ENCODE measurements at regions not wholly inside any gene's neighbourhood (a gene's known extent, or its start where the extent isn't known, plus 50 kb on each side); places are given as distances from the start of the nearest gene placed in this dataset.

DNA sequence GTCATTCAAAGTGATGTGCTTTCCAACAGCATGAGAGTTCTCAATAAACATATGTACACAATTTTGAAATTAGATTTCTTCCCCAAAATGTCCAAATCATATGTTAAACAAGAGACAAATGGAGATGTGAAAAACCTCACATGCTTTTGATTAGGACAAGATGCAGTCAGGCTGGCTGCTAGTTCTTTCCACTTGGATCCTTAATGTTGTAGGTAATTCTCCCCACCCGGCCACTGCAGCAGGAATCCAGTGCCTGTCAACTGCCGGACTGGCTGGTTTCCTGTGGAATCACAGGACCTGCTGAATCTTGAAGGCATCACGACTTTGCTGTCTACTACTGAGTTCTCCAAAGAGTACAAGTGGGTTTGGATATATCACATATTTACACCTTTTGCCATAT, 138.6 kb upstream of the AKR1E2 start:
- TF ChIP-seq ZBTB21 (CRISPR knock-in tag; IDR thresholded peaks at IDR 0.05; ENCODE audit: borderline replicate concordance) (no peak), ETV6 (CRISPR knock-in tag; IDR thresholded peaks at IDR 0.05) (no peak), MXD4 (CRISPR knock-in tag; IDR thresholded peaks at IDR 0.05; ENCODE audit: borderline replicate concordance) (no peak), ESRRA (CRISPR knock-in tag; IDR thresholded peaks at IDR 0.05; ENCODE audit: borderline replicate concordance) (no peak)
- TF ChIP-seq, protein P1, sequence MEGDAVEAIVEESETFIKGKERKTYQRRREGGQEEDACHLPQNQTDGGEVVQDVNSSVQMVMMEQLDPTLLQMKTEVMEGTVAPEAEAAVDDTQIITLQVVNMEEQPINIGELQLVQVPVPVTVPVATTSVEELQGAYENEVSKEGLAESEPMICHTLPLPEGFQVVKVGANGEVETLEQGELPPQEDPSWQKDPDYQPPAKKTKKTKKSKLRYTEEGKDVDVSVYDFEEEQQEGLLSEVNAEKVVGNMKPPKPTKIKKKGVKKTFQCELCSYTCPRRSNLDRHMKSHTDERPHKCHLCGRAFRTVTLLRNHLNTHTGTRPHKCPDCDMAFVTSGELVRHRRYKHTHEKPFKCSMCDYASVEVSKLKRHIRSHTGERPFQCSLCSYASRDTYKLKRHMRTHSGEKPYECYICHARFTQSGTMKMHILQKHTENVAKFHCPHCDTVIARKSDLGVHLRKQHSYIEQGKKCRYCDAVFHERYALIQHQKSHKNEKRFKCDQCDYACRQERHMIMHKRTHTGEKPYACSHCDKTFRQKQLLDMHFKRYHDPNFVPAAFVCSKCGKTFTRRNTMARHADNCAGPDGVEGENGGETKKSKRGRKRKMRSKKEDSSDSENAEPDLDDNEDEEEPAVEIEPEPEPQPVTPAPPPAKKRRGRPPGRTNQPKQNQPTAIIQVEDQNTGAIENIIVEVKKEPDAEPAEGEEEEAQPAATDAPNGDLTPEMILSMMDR (IDR thresholded peaks at IDR 0.05) = no peak
- TF ChIP-seq, protein P2, sequence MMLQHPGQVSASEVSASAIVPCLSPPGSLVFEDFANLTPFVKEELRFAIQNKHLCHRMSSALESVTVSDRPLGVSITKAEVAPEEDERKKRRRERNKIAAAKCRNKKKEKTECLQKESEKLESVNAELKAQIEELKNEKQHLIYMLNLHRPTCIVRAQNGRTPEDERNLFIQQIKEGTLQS (CRISPR knock-in tag; conservative IDR thresholded peaks at IDR 0.05) = no peak
- TF ChIP-seq, protein P3, sequence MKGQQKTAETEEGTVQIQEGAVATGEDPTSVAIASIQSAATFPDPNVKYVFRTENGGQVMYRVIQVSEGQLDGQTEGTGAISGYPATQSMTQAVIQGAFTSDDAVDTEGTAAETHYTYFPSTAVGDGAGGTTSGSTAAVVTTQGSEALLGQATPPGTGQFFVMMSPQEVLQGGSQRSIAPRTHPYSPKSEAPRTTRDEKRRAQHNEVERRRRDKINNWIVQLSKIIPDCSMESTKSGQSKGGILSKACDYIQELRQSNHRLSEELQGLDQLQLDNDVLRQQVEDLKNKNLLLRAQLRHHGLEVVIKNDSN (CRISPR knock-in tag; IDR thresholded peaks at IDR 0.05) = no peak
